Activated T-helper 17 cell treated with anti-CD3 and anti-CD28 coated beads, Interleukin-2, amount 50 U/mL, for 72 hours (primary cell): ENCODE measurements at regions not wholly inside any gene's neighbourhood (a gene's known extent, or its start where the extent isn't known, plus 50 kb on each side); places are given as distances from the start of the nearest gene placed in this dataset.

Source experiments
- ATAC-seq: fragments of 150-1000 bp; cut with Tn5 transposase; replicated peaks from 2 replicates; pipeline ENCODE4 v1.10.0; 2021; ENCODE audit warnings: mild to moderate bottlenecking, moderate library complexity
- H3K27ac Mint-ChIP-seq: one replicate; pipeline ENCODE4 v1.8.0; 2022; ENCODE audit warnings: mixed read lengths
- H3K27me3 Mint-ChIP-seq: one replicate; pipeline ENCODE4 v1.8.0; 2022; ENCODE audit warnings: mixed read lengths
- H3K36me3 Mint-ChIP-seq: one replicate; pipeline ENCODE4 v1.8.0; 2022; ENCODE audit warnings: low read depth, mild to moderate bottlenecking, mixed read lengths
- H3K4me1 Mint-ChIP-seq: one replicate; pipeline ENCODE4 v1.8.0; 2022; ENCODE audit warnings: mixed read lengths
- H3K4me3 Mint-ChIP-seq: one replicate; pipeline ENCODE4 v1.8.0; 2022; ENCODE audit warnings: mild to moderate bottlenecking, mixed read lengths
- H3K9me3 Mint-ChIP-seq: one replicate; pipeline ENCODE4 v1.8.0; 2022; ENCODE audit warnings: mixed read lengths

GRCh38 chr2:62370321-62371250 is 135.4 kb downstream of the TMEM17 start:
- Mint-ChIP-seq H3K27me3 (no peaks in the 10 kb centered on the region), H3K27ac (no peak overlapping the region), H3K4me3 (no peak overlapping the region)

GRCh38 chr2:62369541-62370202 is 136.3 kb downstream of the TMEM17 start:
- no peaks in the 10 kb centered on the region for H3K4me1 Mint-ChIP-seq
- no peak overlapping the region for H3K4me3 Mint-ChIP-seq
- H3K36me3 Mint-ChIP-seq = no peaks in the 10 kb centered on the region
- no peaks in the 10 kb centered on the region for H3K27me3 Mint-ChIP-seq
- ATAC-seq = no peak
- H3K9me3 Mint-ChIP-seq = peaks cover 5% of the 10 kb centered on the region
- no peak overlapping the region for H3K27ac Mint-ChIP-seq

More at GRCh38 chr2:62370321-62371250, 135.4 kb downstream of the TMEM17 start:
- Mint-ChIP-seq H3K36me3 (no peaks in the 10 kb centered on the region), H3K4me1 (no peaks in the 10 kb centered on the region), H3K9me3 (peaks cover 5% of the 10 kb centered on the region)
- ATAC-seq = no peak

- no peaks in the 10 kb centered on the region for H3K36me3 Mint-ChIP-seq
- H3K4me3 Mint-ChIP-seq = no peak overlapping the region
- H3K27me3 Mint-ChIP-seq = no peaks in the 10 kb centered on the region
- H3K4me1 Mint-ChIP-seq = no peaks in the 10 kb centered on the region
- ATAC-seq = no peak
- no peaks in the 10 kb centered on the region for H3K9me3 Mint-ChIP-seq
- no peak overlapping the region for H3K27ac Mint-ChIP-seq
Measured at GRCh38 chr2:62364791-62365528, 141.0 kb downstream of the TMEM17 start.

GRCh38 chr2:62363166-62363565 is 142.8 kb downstream of the TMEM17 start:
- ATAC-seq = no peak
- H3K36me3 Mint-ChIP-seq = no peaks in the 10 kb centered on the region

GRCh38 chr2:62362561-62362960 is 143.4 kb downstream of the TMEM17 start:
- ATAC-seq = peak; percentile 23
- Mint-ChIP-seq H3K4me3 (no peak overlapping the region), H3K27ac (no peak overlapping the region), H3K4me1 (no peaks in the 10 kb centered on the region), H3K9me3 (no peaks in the 10 kb centered on the region), H3K36me3 (no peaks in the 10 kb centered on the region), H3K27me3 (no peaks in the 10 kb centered on the region)

More at GRCh38 chr2:62363166-62363565, 142.8 kb downstream of the TMEM17 start:
- Mint-ChIP-seq H3K27ac (no peak overlapping the region), H3K9me3 (no peaks in the 10 kb centered on the region), H3K4me3 (no peak overlapping the region), H3K27me3 (no peaks in the 10 kb centered on the region), H3K4me1 (no peaks in the 10 kb centered on the region)

- Mint-ChIP-seq H3K4me3 (no peak overlapping the region), H3K36me3 (no peaks in the 10 kb centered on the region), H3K27me3 (no peaks in the 10 kb centered on the region), H3K9me3 (no peaks in the 10 kb centered on the region), H3K4me1 (no peaks in the 10 kb centered on the region), H3K27ac (no peak overlapping the region)
- no peak for ATAC-seq
Measured at GRCh38 chr2:62361964-62362363, 144.0 kb downstream of the TMEM17 start.

- Mint-ChIP-seq H3K9me3 (no peaks in the 10 kb centered on the region), H3K36me3 (no peaks in the 10 kb centered on the region), H3K27ac (no peak overlapping the region), H3K27me3 (no peaks in the 10 kb centered on the region), H3K4me3 (no peak overlapping the region), H3K4me1 (no peaks in the 10 kb centered on the region)
- ATAC-seq = no peak
Measured at GRCh38 chr2:62354771-62355561, 151.0 kb downstream of the TMEM17 start.

- H3K27ac Mint-ChIP-seq = no peak overlapping the region
- H3K36me3 Mint-ChIP-seq = no peaks in the 10 kb centered on the region
- ATAC-seq = no peak
- H3K4me3 Mint-ChIP-seq = no peak overlapping the region
- H3K4me1 Mint-ChIP-seq = no peaks in the 10 kb centered on the region
- no peaks in the 10 kb centered on the region for H3K9me3 Mint-ChIP-seq
- H3K27me3 Mint-ChIP-seq = no peaks in the 10 kb centered on the region
Measured at GRCh38 chr2:62352031-62352430, 154.0 kb downstream of the TMEM17 start.

GRCh38 chr2:62349788-62350187 is 153.9 kb downstream of the B3GNT2 start:
- no peaks in the 10 kb centered on the region for H3K27me3 Mint-ChIP-seq
- H3K4me1 Mint-ChIP-seq = peaks cover under 1% of the 10 kb centered on the region
- no peaks in the 10 kb centered on the region for H3K9me3 Mint-ChIP-seq
- no peak overlapping the region for H3K4me3 Mint-ChIP-seq
- no peak overlapping the region for H3K27ac Mint-ChIP-seq
- no peaks in the 10 kb centered on the region for H3K36me3 Mint-ChIP-seq
- ATAC-seq = no peak

GRCh38 chr2:62348700-62349099 is 152.8 kb downstream of the B3GNT2 start:
- no peak overlapping the region for H3K27ac Mint-ChIP-seq
- H3K36me3 Mint-ChIP-seq = no peaks in the 10 kb centered on the region
- H3K4me1 Mint-ChIP-seq = peaks cover 5% of the 10 kb centered on the region
- no peaks in the 10 kb centered on the region for H3K27me3 Mint-ChIP-seq
- no peak for ATAC-seq
- H3K4me3 Mint-ChIP-seq = no peak overlapping the region
- no peaks in the 10 kb centered on the region for H3K9me3 Mint-ChIP-seq

GRCh38 chr2:62347563-62348270 is 151.8 kb downstream of the B3GNT2 start:
- Mint-ChIP-seq H3K27ac (no peak overlapping the region), H3K4me1 (peaks cover 5% of the 10 kb centered on the region), H3K9me3 (no peaks in the 10 kb centered on the region), H3K4me3 (no peak overlapping the region), H3K27me3 (no peaks in the 10 kb centered on the region), H3K36me3 (no peaks in the 10 kb centered on the region)
- ATAC-seq = no peak

GRCh38 chr2:62344472-62344871 is 148.6 kb downstream of the B3GNT2 start:
- no peaks in the 10 kb centered on the region for H3K27me3 Mint-ChIP-seq
- H3K27ac Mint-ChIP-seq = no peak overlapping the region
- peak; percentile 98 for ATAC-seq
- no peaks in the 10 kb centered on the region for H3K9me3 Mint-ChIP-seq
- peaks cover 5% of the 10 kb centered on the region for H3K4me1 Mint-ChIP-seq
- H3K4me3 Mint-ChIP-seq = no peak overlapping the region
- no peaks in the 10 kb centered on the region for H3K36me3 Mint-ChIP-seq

- H3K27ac Mint-ChIP-seq = no peak overlapping the region
Measured at GRCh38 chr2:62343636-62344337, 147.9 kb downstream of the B3GNT2 start.

More at GRCh38 chr2:62343636-62344337, 147.9 kb downstream of the B3GNT2 start:
- no peaks in the 10 kb centered on the region for H3K27me3 Mint-ChIP-seq
- ATAC-seq = peak; percentile 19
- no peaks in the 10 kb centered on the region for H3K36me3 Mint-ChIP-seq
- H3K4me1 Mint-ChIP-seq = peaks cover 5% of the 10 kb centered on the region
- H3K9me3 Mint-ChIP-seq = no peaks in the 10 kb centered on the region
- H3K4me3 Mint-ChIP-seq = no peak overlapping the region
